ENCODE measurements at regions not wholly inside any gene's neighbourhood (a gene's known extent, or its start where the extent isn't known, plus 50 kb on each side); places are given as distances from the start of the nearest gene placed in this dataset.
"Not testable (repeated sequence)": the region's sequence is repeated elsewhere in the genome, so short reads cannot be mapped to it uniquely, and the experiment has no call there.

DNA sequence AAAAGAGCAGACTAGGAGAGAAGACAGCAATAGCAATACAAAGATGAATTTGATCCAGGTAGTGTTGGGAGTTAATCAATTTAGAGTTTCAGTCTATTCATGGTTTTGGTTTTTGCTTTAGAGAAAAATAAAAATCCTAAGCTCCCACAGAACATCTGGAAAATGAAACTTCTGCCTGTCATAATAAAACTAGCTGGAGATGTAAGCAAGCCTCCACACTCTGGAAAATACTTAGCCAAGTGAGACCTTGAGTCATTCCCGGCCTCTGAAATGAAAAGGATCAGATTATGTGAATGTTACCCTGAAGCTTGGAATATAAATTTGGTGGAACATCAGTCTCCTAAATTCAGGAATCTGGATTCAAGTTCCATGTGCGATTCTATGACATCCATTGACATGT lies 485.6 kb upstream of the SPRED2 start:
- no peak overlapping the region for H3K9ac ChIP-seq (ENCODE audit: low read depth, low read length)
- no peaks in the 10 kb centered on the region for H3K9me3 ChIP-seq (ENCODE audit: control insufficient read depth, insufficient read depth, low read length)
- H3K4me1 ChIP-seq (ENCODE audit: control insufficient read depth, insufficient read depth, low read length) = no peaks in the 10 kb centered on the region
- no peaks in the 10 kb centered on the region for H3K36me3 ChIP-seq (ENCODE audit: control insufficient read depth, insufficient read depth, low read length)
- no peaks in the 10 kb centered on the region for H3K27me3 ChIP-seq (ENCODE audit: control insufficient read depth, insufficient read depth, low read length)
- H3K4me3 ChIP-seq (ENCODE audit: low read depth, low read length) = no peak overlapping the region

DNA sequence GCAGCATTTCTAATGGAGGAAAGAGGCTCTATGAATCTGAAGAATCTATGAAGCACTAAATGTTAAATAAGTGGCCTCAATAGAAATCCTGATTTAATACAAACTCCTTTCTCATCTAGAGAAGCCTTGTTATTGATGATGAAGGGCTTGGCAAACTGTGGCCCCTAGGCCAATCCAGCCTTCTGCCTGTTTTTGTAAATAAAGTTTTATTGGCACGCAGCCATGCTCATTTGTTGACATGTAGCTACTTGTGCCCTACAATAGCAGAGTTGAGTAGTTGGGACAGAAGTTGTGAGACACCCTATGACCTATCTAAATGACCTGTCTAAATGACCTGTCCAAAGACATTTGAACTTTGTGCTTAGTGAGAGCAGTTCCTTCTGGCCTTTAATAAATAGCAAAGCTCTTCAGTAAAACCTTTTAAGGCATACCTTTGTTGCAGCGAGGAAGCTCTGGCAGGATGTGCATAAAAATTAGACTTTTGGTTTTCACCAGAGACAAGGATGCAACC lies 484.4 kb upstream of the SPRED2 start:
- no peak overlapping the region for H3K4me3 ChIP-seq (ENCODE audit: low read depth, low read length)
- no peak overlapping the region for H3K9ac ChIP-seq (ENCODE audit: low read depth, low read length)
- no peaks in the 10 kb centered on the region for H3K36me3 ChIP-seq (ENCODE audit: control insufficient read depth, insufficient read depth, low read length)
- H3K9me3 ChIP-seq (ENCODE audit: control insufficient read depth, insufficient read depth, low read length) = no peaks in the 10 kb centered on the region
- H3K4me1 ChIP-seq (ENCODE audit: control insufficient read depth, insufficient read depth, low read length) = no peaks in the 10 kb centered on the region
- no peaks in the 10 kb centered on the region for H3K27me3 ChIP-seq (ENCODE audit: control insufficient read depth, insufficient read depth, low read length)

DNA sequence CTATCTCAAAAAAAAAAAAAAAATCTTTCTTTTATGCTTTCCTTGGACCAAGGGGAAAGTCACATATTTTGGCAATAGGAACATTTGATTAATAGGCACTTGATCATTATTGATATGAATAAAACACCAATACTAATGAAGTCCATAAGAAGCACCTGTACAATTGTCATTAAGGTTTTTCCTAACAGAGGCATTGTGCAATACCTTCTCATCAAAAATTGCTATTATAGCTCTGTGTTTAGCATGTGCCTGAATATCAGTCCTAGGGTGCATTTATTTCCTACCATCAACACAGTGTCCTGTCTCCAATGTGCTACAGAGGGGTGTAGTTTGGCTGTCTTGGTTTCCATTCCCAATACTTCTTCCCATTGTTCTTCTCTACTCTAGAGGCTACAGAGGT lies 483.8 kb upstream of the SPRED2 start:
- Histone ChIP-seq H3K27me3 (ENCODE audit: control insufficient read depth, insufficient read depth, low read length) (no peaks in the 10 kb centered on the region), H3K9me3 (ENCODE audit: control insufficient read depth, insufficient read depth, low read length) (no peaks in the 10 kb centered on the region), H3K4me3 (ENCODE audit: low read depth, low read length) (no peak overlapping the region), H3K4me1 (ENCODE audit: control insufficient read depth, insufficient read depth, low read length) (no peaks in the 10 kb centered on the region), H3K9ac (ENCODE audit: low read depth, low read length) (no peak overlapping the region), H3K36me3 (ENCODE audit: control insufficient read depth, insufficient read depth, low read length) (no peaks in the 10 kb centered on the region)

DNA sequence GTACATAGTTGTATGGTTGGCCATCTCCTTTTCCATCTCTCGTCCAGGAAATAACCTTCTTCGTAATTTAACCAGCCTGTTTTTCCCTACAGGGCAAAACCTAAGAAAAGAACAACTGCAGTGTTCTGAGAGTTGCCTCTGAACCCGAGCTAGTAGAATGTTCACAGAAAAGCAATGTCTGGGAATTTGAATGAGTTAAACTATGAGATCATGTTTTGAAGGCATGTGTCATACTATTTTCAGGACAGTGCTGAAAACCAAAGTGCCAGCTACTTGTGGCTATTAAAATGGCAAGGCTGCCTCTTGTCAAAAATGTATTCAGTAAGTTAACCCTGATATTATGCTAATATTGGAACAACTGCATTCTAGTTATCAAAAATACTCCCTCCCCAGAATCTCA lies 482.9 kb upstream of the SPRED2 start:
- no peaks in the 10 kb centered on the region for H3K4me1 ChIP-seq (ENCODE audit: control insufficient read depth, insufficient read depth, low read length)
- no peak overlapping the region for H3K4me3 ChIP-seq (ENCODE audit: low read depth, low read length)
- H3K9me3 ChIP-seq (ENCODE audit: control insufficient read depth, insufficient read depth, low read length) = no peaks in the 10 kb centered on the region
- H3K9ac ChIP-seq (ENCODE audit: low read depth, low read length) = no peak overlapping the region
- no peaks in the 10 kb centered on the region for H3K36me3 ChIP-seq (ENCODE audit: control insufficient read depth, insufficient read depth, low read length)
- no peaks in the 10 kb centered on the region for H3K27me3 ChIP-seq (ENCODE audit: control insufficient read depth, insufficient read depth, low read length)

DNA sequence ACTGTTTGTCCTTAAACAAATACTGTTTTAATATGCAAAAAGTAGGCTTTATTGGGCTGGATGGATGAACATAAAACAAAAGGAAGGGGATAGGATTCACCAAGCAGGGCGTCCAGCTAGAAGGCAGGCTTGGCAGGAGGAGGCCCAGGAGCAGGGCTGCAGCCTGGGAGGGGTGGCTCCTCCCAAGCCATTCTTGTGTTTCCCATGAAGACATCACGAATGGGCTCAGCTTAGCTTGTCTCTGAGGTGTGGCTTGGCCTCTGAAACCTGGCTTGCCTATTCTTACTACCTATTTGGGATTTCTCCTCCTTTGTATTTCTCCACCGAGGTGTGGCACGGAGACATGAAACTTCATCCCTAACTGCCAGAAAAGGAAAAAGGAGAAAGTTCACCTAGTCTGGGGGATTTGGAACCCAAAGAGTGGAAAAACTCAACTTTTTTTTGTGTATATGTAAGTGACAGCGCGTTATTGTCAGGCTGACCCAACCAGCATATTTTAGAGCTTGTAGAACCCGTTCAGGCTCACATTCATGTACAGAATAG lies 481.9 kb upstream of the SPRED2 start:
- Histone ChIP-seq H3K9me3 (ENCODE audit: control insufficient read depth, insufficient read depth, low read length) (no peaks in the 10 kb centered on the region), H3K27me3 (ENCODE audit: control insufficient read depth, insufficient read depth, low read length) (no peaks in the 10 kb centered on the region), H3K36me3 (ENCODE audit: control insufficient read depth, insufficient read depth, low read length) (no peaks in the 10 kb centered on the region), H3K9ac (ENCODE audit: low read depth, low read length) (no peak overlapping the region), H3K4me1 (ENCODE audit: control insufficient read depth, insufficient read depth, low read length) (no peaks in the 10 kb centered on the region), H3K4me3 (ENCODE audit: low read depth, low read length) (no peak overlapping the region)

DNA sequence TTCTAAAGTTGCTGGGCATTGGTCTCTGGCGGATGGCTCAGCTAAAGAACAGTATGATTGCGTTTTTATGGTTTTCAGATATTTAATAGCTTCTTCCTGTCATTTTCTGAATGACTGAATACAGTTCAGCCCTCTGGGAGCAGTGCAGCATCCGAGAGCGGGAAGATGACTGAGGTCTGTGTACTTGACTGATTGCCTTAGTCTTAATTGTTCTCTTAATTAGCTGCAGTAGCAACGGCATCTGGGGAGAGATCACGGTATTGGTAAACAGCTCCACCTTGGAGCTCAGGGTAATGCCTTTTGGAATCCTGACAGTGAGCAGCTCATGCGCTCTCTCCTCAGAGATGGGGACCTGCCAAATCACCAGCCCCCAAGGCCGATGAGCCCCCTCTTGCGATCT lies 481.4 kb upstream of the SPRED2 start:
- H3K9me3 ChIP-seq (ENCODE audit: control insufficient read depth, insufficient read depth, low read length) = no peaks in the 10 kb centered on the region

DNA sequence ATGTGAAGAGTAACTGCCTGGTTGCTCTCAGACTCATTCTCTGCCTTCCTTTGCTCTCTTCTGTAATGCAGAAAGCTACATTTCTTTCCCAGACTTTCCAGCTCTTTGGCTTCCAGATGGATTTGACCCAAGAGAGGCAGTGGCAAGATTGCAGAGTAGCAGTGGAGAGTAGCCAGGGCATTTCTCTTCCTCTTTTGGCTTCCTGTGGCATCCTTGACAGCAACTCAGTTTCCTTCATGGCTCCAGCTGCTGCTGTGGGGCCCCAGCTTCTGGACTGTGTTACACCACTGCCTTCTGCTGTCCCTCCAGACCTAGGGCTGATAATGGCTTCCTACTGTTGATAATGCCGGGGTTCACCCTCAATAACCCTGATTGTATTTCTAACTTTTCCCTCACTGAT lies 469.4 kb upstream of the SPRED2 start:
- no peak overlapping the region for H3K4me3 ChIP-seq (ENCODE audit: low read depth, low read length)
- H3K27me3 ChIP-seq (ENCODE audit: control insufficient read depth, insufficient read depth, low read length) = no peaks in the 10 kb centered on the region
- H3K9me3 ChIP-seq (ENCODE audit: control insufficient read depth, insufficient read depth, low read length) = no peaks in the 10 kb centered on the region
- H3K9ac ChIP-seq (ENCODE audit: low read depth, low read length) = no peak overlapping the region
- no peaks in the 10 kb centered on the region for H3K36me3 ChIP-seq (ENCODE audit: control insufficient read depth, insufficient read depth, low read length)
- H3K4me1 ChIP-seq (ENCODE audit: control insufficient read depth, insufficient read depth, low read length) = no peaks in the 10 kb centered on the region

More for the DNA sequence above, 481.4 kb upstream of the SPRED2 start:
- H3K9ac ChIP-seq (ENCODE audit: low read depth, low read length) = no peak overlapping the region
- no peaks in the 10 kb centered on the region for H3K36me3 ChIP-seq (ENCODE audit: control insufficient read depth, insufficient read depth, low read length)
- H3K27me3 ChIP-seq (ENCODE audit: control insufficient read depth, insufficient read depth, low read length) = no peaks in the 10 kb centered on the region
- no peaks in the 10 kb centered on the region for H3K4me1 ChIP-seq (ENCODE audit: control insufficient read depth, insufficient read depth, low read length)
- H3K4me3 ChIP-seq (ENCODE audit: low read depth, low read length) = no peak overlapping the region

DNA sequence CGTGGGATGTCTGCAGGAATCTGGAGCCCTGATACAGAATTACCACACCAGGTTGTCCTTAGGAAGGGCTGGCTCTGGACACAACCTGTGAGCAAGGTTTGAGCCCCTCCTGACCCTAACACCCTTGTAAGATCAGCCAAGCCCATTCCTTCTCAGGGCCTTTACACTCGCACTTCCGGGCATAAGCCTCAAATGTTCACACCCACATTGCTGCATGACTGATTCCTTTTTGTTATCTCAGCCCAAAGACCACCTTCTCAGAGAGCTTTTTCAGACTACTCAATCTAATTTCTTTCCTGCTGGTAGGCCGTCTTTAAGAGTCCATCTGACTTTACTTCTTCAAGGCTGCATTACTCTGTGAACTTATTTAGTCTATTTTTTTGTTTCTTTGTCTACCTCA lies 464.0 kb upstream of the SPRED2 start:
- no peaks in the 10 kb centered on the region for H3K27me3 ChIP-seq (ENCODE audit: control insufficient read depth, insufficient read depth, low read length)
- no peak overlapping the region for H3K4me3 ChIP-seq (ENCODE audit: low read depth, low read length)

DNA sequence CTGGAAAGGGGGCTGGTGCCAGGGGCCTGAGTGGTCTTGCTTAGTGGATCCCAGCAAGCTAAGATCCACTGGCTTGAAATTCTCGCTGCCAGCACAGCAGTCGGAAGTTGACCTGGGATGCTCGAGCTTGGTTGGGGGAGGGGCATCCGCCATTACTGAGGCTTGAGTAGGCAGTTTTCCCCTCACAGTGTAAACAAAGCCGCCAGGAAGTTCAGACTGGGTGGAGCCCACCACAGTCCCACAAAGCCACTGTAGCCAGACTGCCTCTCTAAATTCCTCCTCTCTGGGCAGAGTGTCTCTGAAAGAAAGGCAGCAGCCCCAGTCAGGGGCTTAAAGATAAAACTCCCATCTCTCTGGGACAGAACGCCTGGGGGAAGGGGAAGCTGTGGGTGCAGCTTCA lies 457.7 kb upstream of the SPRED2 start:
- not testable (repeated sequence) for H3K4me3 ChIP-seq (ENCODE audit: low read depth, low read length); H3K27me3 ChIP-seq (ENCODE audit: control insufficient read depth, insufficient read depth, low read length); H3K9me3 ChIP-seq (ENCODE audit: control insufficient read depth, insufficient read depth, low read length); H3K4me1 ChIP-seq (ENCODE audit: control insufficient read depth, insufficient read depth, low read length); H3K36me3 ChIP-seq (ENCODE audit: control insufficient read depth, insufficient read depth, low read length); H3K9ac ChIP-seq (ENCODE audit: low read depth, low read length)

More for the DNA sequence above, 464.0 kb upstream of the SPRED2 start:
- no peaks in the 10 kb centered on the region for H3K4me1 ChIP-seq (ENCODE audit: control insufficient read depth, insufficient read depth, low read length)
- no peak overlapping the region for H3K9ac ChIP-seq (ENCODE audit: low read depth, low read length)
- H3K9me3 ChIP-seq (ENCODE audit: control insufficient read depth, insufficient read depth, low read length) = no peaks in the 10 kb centered on the region
- H3K36me3 ChIP-seq (ENCODE audit: control insufficient read depth, insufficient read depth, low read length) = no peaks in the 10 kb centered on the region

DNA sequence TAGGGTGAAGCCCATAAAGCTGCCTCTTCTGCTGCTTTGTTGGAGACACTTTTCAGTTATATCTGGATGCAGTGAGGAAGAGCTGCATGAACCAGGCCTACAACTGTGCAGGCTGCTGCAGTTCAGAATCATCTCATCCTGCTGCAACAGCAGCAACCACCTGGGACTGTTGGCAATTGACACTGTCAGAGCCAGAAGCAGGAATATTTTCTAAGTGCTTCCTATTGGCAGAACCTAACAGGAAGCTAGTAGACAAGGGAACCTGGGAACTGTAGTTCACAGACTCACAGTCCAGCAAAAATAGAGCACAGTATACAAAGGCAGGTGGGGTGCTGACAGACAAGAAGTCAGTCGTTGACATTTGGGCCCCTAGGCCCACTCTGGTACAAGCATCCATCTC lies 452.9 kb upstream of the SPRED2 start:
- Histone ChIP-seq H3K9me3 (ENCODE audit: control insufficient read depth, insufficient read depth, low read length) (no peaks in the 10 kb centered on the region), H3K4me1 (ENCODE audit: control insufficient read depth, insufficient read depth, low read length) (peaks cover under 1% of the 10 kb centered on the region), H3K27me3 (ENCODE audit: control insufficient read depth, insufficient read depth, low read length) (no peaks in the 10 kb centered on the region), H3K9ac (ENCODE audit: low read depth, low read length) (no peak overlapping the region), H3K36me3 (ENCODE audit: control insufficient read depth, insufficient read depth, low read length) (no peaks in the 10 kb centered on the region), H3K4me3 (ENCODE audit: low read depth, low read length) (no peak overlapping the region)

DNA sequence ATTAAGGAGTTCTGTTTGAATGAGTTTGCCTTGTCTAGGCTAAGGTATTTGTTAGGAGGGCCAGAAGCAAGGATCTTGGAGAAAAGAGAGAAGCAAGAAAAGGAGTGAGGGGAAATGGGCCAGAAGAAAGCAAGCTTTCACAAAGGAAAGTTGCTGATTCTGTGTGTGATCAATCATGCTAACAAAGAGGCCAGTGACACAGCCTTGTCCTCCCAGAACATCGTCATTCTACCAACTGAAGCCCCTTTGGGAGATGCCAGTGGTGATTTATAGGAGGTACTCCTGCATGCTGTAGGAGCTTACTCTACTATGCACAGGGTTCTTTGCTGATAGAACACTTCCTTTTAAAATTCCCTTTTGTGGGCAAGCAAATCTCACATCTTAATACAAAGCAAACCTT lies 449.2 kb upstream of the SPRED2 start:
- H3K9me3 ChIP-seq (ENCODE audit: control insufficient read depth, insufficient read depth, low read length) = no peaks in the 10 kb centered on the region
- no peaks in the 10 kb centered on the region for H3K27me3 ChIP-seq (ENCODE audit: control insufficient read depth, insufficient read depth, low read length)
- H3K9ac ChIP-seq (ENCODE audit: low read depth, low read length) = no peak overlapping the region
- H3K36me3 ChIP-seq (ENCODE audit: control insufficient read depth, insufficient read depth, low read length) = no peaks in the 10 kb centered on the region
- no peaks in the 10 kb centered on the region for H3K4me1 ChIP-seq (ENCODE audit: control insufficient read depth, insufficient read depth, low read length)
- H3K4me3 ChIP-seq (ENCODE audit: low read depth, low read length) = no peak overlapping the region

DNA sequence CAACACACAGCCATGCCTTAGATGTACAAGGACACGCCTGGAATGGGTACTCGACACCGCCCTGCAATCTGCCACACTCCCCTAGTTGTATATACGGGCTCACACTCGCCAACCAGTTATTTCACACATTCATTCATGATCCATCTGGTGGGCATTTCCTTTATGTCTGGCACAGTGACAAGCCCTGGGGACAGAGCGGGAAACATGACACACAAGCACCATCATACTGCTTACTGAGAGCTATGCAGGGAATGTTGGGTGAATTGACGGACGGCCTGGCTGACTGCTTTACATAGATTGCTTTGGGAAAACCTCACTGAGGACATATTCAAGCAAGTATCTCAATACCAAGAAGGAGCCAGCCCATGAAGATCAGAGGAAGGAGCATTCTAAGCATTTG lies 448.0 kb upstream of the SPRED2 start:
- Histone ChIP-seq H3K36me3 (ENCODE audit: control insufficient read depth, insufficient read depth, low read length) (no peaks in the 10 kb centered on the region), H3K4me1 (ENCODE audit: control insufficient read depth, insufficient read depth, low read length) (no peaks in the 10 kb centered on the region), H3K27me3 (ENCODE audit: control insufficient read depth, insufficient read depth, low read length) (no peaks in the 10 kb centered on the region), H3K9ac (ENCODE audit: low read depth, low read length) (no peak overlapping the region), H3K9me3 (ENCODE audit: control insufficient read depth, insufficient read depth, low read length) (no peaks in the 10 kb centered on the region), H3K4me3 (ENCODE audit: low read depth, low read length) (no peak overlapping the region)

DNA sequence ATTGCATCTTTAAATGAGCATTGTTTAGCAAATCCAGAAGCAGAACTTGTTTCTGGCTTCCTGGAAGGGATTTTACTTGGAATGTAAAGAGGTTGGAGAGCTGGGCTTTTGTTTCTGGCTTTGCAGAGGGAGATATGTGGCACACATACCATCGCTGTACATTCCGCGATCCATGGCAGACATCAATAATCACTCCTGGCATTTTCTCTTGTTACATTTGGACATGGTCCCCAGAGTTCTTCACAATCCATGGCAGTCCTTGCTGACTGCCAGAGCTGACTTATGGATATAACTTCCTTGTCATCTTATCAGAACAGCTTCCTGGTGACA lies 445.6 kb upstream of the SPRED2 start:
- Histone ChIP-seq H3K9me3 (ENCODE audit: control insufficient read depth, insufficient read depth, low read length) (no peaks in the 10 kb centered on the region), H3K4me3 (ENCODE audit: low read depth, low read length) (no peak overlapping the region), H3K36me3 (ENCODE audit: control insufficient read depth, insufficient read depth, low read length) (no peaks in the 10 kb centered on the region), H3K27me3 (ENCODE audit: control insufficient read depth, insufficient read depth, low read length) (no peaks in the 10 kb centered on the region), H3K9ac (ENCODE audit: low read depth, low read length) (no peak overlapping the region), H3K4me1 (ENCODE audit: control insufficient read depth, insufficient read depth, low read length) (no peaks in the 10 kb centered on the region)
